Fibroblast of mammary gland (primary cell): ENCODE measurements at regions not wholly inside any gene's neighbourhood (a gene's known extent, or its start where the extent isn't known, plus 50 kb on each side); places are given as distances from the start of the nearest gene placed in this dataset.

Source experiments
- DNase-seq: peaks from one replicate; pipeline ENCODE4 v3.0.0-alpha.2; 2010; ENCODE audit warnings: low read depth
- H3K4me3 ChIP-seq: 2 replicates; pipeline ENCODE4 v1.5.1; 2011; ENCODE audit warnings: low read depth, mild to moderate bottlenecking, low read length, moderate library complexity; ENCODE audit not compliant: control insufficient read depth
- TF ChIP-seq, protein P1 (sequence below): conservative IDR thresholded peaks from 2 replicates; pipeline ENCODE4 v1.5.1; 2011; ENCODE audit warnings: low read depth, low read length, inconsistent platforms; ENCODE audit not compliant: control insufficient read depth, insufficient read depth

DNA sequence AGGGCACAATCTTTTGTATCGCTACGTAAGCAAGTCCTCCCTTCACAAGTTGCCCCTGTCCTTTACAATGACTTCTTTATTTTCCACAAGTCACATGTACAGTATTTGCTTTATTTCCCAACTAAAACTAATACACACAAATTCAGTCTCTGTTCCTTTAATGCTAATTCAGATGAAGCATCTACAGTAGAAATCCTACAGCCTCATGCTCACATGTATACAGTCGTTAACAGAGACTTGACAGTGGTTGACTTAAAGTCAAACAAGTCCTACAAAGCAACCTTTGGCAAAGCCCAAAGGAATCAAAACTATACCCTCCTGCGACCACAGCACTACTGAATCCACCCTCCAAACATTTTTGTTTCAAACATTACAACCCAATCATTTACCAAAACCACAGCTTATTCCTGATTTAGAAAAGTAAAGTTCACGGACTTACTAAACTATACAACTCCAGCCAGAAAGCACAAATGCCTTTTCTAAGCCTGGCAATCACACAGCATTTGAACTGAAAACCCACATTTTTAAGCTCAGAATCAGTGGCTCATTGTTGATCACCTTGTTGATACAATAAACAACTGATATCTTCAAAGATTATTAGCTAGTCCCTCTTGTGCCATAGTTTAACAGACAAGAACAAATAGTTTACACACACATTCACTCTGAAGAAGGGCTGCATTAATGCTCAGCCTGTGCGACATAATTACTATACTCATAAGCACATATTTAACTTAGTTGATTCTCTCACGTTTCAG lies 70.9 kb upstream of the NHSL1 start:
- no peak overlapping the region for H3K4me3 ChIP-seq
- DNase-seq: no peak
- TF ChIP-seq, protein P1, sequence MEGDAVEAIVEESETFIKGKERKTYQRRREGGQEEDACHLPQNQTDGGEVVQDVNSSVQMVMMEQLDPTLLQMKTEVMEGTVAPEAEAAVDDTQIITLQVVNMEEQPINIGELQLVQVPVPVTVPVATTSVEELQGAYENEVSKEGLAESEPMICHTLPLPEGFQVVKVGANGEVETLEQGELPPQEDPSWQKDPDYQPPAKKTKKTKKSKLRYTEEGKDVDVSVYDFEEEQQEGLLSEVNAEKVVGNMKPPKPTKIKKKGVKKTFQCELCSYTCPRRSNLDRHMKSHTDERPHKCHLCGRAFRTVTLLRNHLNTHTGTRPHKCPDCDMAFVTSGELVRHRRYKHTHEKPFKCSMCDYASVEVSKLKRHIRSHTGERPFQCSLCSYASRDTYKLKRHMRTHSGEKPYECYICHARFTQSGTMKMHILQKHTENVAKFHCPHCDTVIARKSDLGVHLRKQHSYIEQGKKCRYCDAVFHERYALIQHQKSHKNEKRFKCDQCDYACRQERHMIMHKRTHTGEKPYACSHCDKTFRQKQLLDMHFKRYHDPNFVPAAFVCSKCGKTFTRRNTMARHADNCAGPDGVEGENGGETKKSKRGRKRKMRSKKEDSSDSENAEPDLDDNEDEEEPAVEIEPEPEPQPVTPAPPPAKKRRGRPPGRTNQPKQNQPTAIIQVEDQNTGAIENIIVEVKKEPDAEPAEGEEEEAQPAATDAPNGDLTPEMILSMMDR: no peak

DNA sequence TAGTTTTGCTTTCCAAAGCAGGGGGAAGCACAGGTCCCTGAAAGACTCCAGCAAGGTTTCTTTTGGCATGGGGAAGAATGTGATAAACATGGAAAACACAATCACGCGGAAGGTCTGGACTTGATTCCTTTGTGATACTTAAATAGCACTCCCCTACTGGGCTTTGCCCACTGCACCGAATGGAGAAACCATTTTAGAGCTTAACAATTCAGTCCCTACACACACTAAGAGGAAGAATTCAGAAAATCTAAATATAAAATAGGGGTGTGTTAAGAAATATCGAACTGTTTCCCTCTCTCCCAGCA lies 71.4 kb upstream of the NHSL1 start:
- no peak for DNase-seq
- no peak overlapping the region for H3K4me3 ChIP-seq
- TF ChIP-seq, protein P1: no peak

DNA sequence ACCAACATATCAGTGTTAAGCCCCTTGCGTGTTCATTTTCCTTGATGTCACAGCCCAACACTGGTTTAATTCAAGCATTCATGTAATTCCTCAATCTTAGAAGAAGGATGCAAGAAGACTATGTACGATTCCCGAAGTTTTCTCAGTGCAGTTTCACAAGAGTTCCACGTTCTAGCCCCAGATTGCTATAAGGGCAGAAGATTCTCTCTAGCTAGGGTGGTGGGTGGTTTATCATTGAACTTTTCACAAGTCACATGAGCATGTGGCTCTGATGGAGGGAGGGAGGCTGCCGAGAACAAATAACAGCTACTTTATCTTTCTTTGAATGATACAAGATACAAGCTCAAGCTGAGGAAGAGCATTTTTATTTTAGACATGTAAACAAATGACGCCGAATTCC lies 71.9 kb upstream of the NHSL1 start:
- no peak overlapping the region for H3K4me3 ChIP-seq
- TF ChIP-seq, protein P1: no peak
- no peak for DNase-seq

DNA sequence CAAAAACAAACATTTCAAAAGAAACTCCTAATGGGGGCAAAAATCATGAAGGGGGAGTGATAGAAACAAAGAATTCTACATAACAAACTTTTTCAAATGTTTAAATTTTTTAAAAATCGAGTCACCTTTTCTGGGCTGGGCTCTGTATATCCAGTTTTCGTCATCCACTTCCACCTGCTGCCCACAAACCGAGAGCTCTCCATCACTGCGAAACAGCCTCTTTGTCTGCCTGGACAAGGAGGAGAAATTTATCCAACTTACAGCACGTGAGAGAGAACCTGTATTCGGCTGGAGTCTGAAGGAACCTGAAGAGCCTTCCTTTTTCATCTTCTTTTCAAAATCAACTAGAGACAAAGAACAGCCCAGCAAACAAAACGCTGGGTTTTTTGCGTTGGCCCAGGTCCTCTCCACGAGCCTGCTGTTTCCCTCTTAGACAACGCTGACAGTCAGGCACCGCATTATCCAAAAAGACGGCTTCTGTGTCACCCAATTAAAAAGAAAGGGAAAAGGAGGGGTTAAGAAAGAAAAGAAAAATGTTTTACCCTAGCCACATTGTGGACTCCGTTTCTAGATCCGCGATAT lies 72.4 kb upstream of the NHSL1 start:
- peak overlapping the region; percentile 59 for H3K4me3 ChIP-seq
- TF ChIP-seq, protein P1: no peak
- DNase-seq: no peak

DNA sequence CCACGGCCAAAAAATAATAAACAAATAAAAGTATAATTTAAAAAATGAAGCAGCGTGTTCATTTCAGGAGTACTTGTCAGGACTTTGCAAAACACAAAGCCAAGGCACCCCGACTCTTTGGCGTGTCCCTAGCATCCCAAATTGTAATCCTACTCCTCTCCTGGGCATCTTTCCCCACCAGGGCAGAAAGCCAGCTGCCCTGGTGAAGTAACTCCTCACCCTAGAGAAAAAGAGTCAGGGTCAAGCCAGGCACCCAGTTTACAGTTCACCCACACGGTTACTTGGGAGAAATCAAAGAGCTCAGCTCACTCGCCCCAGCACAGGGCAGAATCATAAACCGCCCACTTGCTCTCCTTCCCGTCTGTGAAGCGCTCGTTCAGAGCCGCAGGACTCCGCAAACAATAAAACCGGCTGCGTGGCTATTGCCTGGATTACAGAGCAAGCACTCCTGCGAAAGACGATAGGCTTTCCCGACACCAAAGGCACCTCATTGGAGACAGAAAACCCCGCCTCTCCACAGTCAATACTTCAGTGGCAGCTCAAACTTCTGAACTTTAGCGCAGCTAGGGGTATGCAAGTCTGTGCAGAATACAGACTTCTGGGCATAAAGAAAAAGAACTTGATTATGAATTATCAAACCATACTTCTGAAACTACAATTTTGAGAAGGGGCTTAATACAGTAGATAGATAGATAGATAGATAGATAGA lies 73.0 kb upstream of the NHSL1 start:
- DNase-seq: peak; percentile 83
- TF ChIP-seq, protein P1: no peak
- H3K4me3 ChIP-seq: peak overlapping the region; percentile 59

DNA sequence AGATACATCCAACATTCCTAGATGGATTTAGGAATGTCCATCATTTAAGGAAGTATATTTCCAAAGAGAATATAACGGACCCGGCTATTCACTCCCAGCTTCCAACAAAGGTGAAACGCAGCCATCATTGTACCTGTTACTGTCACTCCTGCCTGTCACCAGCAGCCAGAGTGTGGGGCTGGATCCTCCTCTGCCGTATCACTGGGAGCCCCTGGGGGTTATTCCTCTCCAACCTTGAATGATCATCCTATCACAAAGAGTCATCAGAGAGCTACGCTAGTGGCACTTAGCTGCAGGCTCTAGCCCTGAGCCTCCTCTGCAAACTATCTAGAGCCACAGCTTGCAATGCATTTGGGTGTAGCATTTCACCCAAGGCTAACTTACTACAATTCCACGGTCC lies 73.6 kb upstream of the NHSL1 start:
- no peak for DNase-seq
- H3K4me3 ChIP-seq: no peak overlapping the region
- TF ChIP-seq, protein P1: no peak
